ENCODE measurements at regions not wholly inside any gene's neighbourhood (a gene's known extent, or its start where the extent isn't known, plus 50 kb on each side); places are given as distances from the start of the nearest gene placed in this dataset.
"Not testable (repeated sequence)": the region's sequence is repeated elsewhere in the genome, so short reads cannot be mapped to it uniquely, and the experiment has no call there.

DNA sequence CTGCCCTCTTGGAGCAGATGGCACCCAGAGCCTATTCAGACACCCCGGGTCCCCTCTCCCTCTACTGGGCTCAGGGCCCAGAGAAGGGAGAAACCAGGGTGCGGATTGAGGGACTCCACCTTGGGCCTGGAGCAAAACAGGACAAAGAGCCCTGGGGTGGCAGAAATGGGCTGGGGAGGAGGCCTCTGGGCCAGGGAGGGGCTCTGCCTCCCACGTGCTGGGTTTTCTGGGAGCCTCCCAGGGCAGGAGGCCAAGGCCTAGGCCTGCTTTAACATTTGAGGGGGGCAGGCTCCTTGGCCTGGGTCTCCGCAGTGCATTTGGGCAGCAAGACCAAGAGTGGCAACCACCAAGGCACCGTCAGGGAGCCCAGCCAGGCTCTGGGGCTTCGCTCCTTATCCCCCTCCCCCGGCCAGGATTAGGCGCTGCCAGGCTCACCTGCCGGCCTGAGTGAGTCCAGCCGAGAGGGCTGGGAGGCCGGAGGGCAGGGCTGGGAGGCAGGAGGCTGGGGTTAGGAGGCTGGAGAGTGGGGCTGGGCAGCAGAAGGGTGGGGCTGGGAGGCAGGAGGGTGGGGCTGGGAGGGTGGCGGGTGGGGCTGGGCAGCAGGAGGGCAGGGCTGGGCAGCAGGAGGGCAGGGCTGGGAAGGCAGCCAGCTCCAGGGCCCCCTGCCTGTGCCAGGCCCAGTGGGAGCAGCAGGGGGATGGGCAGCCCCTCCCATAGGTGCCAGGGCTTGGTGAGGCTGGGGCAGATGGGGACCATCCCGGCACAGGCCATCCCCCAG lies 101.8 kb upstream of the EIF5 start:
- peak; percentile 38 for DNase-seq

DNA sequence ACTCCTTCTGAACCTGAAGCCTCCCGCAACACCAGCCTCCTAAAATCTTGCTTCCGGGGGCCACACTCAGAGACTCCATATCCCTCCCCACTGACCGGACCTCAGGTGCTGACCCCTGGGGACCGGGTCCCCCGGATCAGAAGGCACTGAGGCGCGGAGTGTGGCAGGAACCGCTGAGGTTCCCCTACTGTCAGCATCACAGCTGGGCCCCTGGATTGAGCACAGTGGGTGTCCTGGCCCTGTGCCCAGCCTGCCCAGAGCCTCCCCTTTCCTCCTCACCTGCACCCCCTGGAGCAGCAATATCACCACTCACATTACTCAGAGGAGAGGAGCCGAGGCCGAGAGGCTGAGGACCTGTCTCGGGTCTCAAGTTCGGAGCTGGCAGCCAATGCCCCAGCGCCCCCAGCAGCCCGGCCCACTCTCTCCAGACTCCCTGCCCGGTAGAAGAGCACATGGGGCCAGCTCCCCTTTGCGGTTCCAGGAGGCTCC lies 101.2 kb upstream of the EIF5 start:
- peak; percentile 44 for DNase-seq

DNA sequence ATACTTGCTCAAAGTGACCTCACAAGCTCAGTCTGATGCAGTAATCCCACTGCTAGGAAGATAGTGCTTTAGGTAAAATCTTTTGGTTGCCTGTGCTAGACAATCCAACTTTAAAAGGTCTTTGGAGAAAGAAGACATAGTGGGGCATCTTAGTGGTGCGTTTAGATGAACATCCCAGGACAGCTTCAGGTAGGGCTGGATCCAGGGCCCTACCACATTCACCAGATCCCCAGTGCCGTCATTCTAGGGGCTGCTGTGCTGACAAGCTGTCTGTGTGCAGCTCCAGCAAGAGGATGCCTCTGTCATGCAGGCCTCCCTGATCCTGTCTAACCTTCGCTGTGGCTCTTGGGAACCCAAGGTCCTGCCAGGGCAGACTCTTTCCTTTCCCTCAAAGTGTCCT lies 100.7 kb upstream of the EIF5 start:
- DNase-seq, result no peak

DNA sequence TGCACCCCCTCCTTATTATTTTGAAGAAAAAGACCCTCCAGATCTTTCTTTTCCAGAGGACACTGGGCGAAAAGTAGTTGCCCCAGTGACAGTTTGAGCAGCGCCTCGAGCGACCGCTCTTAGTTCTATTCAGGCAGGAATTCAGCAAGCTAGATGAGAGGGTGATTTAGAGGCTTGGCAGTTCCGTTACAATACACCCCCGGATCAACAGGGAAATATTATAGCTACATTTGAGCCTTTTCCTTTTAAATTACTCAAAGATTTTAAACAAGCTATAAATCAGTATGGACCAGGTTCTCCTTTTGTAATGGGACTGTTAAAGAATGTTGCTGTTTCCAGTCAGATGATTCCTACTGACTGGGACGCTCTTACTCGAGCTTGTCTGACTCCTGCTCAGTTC lies 99.2 kb upstream of the EIF5 start:
- not testable (repeated sequence) for DNase-seq

DNA sequence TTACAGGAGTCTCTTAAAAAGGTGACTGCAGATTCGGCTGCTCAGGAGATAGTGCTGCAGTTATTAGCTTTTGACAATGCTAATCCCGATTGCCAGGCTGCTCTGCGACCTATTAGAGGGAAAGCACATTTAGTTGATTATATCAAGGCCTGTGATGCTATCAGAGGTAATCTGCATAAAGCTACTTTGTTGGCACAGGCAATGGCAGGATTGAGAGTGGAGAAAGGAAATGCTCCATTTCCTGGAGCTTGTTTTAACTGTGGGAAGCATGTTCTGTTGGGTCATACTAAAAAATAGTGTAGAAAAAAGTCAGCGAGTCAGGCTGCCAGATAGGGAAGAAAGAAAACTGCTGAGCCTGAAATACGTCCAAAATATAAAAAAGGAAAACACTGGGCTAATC lies 98.5 kb upstream of the EIF5 start:
- DNase-seq, result not testable (repeated sequence)

DNA sequence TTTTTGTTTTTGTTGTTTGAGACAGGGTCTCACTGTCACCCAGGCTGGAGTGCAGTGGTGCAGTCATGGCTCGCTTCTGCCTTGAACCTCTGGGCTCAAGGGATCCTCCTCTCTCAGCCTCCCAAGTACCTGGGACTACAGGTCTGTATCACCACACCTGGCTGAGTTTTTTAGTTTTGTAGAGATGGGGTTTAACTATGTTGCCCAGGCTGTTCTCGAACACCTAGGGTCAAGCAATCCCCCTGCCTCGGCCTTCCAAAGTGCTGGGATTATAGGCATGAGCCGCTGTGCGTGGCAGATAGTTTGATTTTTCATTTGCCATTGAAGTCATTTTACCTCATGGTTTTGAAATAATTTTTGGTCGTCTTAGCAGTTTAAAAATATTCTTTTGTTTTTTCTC lies 94.3 kb upstream of the EIF5 start:
- DNase-seq, result no peak

DNA sequence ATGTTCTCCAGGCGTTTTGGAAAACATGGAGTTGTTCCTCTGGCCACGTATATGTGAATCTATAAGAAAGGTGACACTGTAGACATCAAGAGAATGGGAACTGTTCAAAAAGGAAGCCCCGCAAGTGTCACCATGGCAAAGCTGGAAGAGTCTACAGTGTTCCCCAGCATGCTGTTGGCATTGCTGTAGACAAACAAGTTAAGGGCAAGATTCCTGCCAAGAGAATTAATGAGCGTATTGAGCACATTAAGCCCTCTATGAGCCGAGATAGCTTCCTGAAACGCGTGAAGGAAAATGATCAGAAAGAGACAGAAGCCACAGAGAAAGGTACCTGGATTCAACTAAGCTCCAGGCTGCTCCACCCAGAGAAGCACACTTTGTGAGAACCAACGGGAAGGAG lies 92.5 kb upstream of the EIF5 start:
- DNase-seq, result no peak

DNA sequence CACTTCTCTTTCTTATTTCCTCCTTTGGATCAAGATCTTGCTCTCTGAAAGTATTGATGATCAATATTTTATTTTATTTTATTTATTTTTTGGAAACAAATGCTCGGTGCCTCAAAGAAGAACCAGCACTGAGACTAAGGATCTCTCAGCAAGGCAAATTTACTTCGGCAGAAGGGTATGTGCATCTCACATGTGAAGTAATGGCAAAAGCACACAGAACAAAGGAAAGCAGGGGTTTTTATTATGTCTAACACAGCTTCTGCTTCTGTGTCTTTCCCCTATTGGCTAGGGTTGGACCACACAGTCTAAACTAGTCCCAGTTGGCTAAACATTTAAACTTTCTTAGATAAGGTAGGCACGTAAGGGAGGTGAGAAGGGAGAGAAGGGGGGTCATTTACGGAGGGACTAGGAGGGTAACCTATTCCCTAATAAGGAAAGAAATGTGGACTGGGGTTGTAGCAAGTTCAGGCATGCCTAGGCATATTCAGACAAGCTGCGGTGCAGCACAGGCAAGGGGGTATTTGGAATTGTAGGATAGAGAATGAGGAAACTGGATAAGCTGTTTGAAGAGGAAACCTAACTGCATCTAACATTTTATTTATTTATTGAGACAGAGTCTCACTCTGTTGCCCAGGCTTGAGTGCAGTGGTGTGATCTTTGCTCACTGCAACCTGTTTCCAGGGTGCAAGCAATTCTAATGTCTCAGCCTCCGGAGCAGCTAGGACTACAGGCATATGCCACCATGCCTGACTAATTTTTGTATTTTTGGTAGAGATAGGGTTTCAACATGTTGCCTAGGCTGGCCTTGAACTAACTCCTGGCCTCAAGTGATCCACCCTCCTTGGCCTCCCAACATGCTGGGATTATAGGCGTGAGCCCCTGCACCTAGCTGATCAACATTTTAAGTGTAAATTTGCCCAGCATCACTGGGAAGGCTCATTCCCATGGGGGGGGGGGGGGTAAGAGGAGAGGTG lies 90.0 kb upstream of the EIF5 start:
- no peak for DNase-seq

DNA sequence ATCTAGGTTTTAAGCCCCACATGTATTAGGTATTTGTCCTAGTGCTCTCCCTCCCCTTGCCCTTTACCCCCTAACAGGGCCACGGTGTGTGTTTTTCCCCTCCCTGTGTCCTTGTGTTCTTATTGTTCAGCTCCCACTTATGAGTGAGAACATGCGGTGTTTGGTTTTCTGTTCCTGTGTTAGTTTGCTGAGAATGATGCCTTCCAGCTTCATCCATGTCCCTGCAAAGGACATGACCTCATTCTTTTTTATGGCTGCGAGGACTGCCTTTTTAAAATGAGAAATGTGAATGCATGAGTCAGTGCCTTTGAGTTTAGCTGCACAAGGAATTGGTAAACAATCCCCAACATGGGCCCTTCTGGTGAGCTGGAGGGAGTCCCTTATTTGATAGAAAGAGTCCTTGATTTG lies 88.4 kb upstream of the EIF5 start:
- not testable (repeated sequence) for DNase-seq

DNA sequence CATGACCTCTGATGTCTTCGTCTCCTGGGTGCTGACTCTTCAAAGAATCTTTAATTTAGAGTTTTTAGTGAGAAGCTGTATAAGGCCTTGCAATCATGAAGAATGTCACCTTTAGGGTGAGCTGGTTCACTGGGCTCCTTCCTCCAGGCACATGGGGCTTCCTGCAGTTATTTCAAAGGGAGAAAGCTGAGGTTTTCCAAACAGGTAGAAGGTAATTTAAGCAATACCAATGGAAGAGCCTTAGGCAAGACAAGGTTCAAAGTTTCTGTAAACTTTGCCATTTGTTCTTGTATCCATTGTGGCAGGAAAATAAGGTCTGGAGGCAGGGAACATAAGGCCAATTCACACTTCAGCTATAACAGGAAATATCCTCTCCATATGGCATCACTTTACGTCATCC lies 88.0 kb upstream of the EIF5 start:
- DNase-seq, result no peak

DNA sequence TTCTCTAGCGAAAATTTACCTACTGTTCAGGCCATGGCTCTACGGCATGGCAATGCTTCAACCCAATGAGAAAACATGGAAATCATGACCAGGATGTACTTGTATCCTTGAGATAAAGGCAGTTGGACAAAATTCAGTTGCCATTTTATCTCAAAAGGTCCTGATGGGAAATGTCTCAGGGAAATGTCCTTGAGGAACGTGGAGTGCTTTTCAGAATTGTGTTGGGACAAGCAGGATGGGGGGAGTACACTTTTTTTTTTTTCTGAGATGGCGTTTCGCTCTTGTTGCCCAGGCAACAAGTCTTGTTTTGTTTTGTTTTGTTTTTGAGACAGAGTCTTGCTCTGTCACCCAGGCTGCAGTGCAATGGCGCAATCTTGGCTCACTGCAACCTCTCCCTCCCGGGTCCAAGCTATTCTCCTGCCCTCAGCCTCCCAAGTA lies 86.8 kb upstream of the EIF5 start:
- DNase-seq, result no peak

DNA sequence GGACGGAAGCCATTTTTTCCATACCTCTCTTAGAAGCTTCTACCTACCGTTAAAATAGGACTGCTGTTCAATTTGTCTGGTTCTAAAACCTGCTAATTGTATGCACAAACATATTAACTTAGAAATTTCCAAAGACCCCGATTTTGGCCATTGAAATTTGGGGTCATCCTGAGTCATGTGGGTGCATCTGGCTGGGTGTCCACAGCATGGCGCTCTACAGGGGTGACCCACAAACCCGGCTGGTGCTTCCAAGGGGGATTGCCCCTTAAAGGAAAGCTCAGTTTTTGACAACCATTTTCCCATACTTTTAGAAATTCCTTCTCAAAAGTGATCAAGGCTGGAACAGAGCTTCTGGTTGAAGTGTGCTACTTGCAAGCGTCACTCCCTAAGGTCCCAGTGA lies 83.9 kb upstream of the EIF5 start:
- no peak for DNase-seq

DNA sequence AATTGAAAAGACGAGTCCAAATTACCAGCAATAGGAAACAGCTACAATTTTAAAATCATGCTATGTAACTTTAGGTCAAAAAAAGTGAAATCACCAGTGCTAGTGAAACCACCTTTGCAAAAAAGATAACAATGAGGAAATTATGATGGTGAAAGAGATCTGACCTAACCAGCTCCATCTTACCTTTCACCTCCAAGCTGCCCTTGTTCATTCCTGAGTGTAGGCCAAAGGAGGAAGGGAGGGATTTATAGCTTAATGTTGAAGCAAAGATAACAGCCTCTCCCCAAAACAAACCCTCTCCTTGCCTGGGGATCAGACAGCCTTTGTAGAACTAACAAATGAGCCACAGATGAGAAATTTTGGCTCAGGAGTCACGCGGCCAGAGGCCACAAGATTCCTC lies 83.2 kb upstream of the EIF5 start:
- no peak for DNase-seq

DNA sequence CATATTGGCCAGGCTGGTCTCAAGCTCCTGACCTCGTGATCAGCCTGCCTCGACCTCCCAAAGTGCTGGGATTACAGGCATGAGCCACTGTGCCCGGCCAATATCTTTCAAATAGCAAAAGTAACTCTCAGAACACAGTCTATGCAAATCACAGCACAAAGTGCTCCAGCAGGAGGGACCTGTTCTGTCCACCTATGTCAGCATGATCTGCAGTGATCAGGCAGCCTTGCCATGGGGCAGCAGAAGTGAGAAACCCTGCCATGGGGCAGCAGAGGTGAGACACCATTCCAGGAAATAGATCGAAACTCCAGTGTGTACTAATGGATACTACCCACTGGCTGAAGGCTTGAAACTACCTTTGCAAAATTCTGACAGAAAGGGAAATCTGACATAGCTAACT lies 78.5 kb upstream of the EIF5 start:
- DNase-seq, result no peak

DNA sequence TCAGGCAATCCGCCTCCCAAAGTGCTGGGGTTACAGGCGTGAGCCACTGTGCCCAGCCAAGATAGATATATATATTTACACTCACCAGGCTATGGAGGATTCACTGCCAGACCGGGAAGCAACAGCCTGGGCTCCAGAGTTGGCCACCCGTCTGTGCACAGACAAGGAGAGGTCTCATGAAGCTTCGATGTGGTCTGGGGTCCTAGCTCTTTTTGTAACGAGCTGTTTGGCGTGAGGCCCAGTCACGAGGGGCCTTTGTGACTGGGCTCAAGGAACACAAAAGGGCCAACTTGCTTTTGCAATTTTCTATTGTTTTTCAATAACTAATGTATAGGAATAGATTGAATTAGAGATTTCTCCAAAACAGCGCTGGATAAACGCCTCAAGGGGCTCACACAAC lies 77.6 kb upstream of the EIF5 start:
- DNase-seq, result no peak

DNA sequence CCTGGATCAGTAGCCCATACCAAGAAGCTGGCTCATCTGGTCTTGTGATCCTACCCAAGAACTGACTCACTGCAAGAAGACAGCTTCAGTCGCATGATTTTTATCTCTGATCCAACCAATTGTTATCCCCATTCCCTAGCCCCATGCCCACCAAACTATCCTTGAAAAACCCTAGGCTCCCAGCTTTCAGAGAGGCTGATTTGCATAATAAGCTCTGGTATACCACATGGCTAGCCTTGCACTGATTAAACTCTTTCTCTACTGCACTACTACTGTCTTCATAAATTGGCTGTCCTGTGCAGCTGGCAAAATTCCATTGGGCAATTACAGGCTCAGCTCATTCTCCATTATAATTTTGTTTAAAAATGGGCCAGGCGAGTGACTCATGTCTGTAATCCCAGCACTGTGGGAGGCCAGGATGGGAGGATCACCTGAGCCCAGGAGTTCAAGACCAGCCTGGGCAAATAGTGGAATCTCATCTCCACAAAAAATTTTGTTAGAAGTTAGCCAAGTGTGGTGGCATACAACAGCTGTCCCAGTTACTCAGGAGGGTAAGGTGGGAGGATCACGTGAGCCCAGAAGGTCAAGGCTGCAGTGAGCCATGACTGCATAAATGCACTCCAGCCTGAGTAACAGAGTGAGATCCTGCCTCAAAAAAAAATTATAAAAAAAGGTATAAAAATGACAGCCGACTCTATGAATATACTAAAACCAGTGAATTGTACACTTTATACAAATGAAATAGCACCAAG lies 76.7 kb upstream of the EIF5 start:
- no peak for DNase-seq

DNA sequence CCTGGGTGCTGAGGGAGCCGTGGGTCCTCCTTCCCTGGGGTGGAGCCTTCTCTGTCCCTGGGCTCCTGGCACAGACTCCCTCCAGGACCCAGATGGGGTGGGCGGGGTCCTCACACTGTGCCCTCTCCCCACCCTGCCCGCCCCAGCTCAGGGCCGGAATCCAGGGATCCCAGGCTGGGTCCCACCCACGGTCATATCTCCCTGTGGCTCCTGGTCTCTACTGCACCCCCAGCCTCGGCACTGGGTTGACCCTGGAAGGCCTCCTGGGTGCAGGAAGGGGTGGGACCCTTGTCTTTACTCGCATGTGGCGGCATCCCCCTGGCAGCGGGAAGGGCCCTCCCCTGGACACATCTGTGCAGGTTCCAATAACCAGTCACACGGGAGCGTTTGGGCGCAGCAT lies 75.8 kb upstream of the EIF5 start:
- DNase-seq, result no peak

DNA sequence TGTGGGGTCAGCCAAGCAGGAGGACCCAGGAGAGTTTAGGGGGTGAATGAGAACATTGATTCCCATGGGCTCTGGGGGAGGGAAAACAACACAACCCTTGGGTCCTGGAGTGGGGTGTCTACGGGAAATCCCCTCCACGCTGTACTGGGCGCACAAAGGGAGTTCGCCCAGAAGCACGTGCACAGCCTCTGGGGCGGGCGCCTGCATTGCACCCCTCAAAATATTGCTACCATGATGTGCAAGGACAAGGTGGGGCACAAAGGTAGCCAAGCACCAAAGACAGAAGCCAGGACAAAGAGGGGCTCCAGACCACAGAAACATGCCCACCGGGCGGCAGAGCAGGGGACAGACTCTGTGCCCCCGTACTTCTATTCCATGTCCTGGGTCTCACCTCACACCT lies 74.9 kb upstream of the EIF5 start:
- DNase-seq, result no peak

DNA sequence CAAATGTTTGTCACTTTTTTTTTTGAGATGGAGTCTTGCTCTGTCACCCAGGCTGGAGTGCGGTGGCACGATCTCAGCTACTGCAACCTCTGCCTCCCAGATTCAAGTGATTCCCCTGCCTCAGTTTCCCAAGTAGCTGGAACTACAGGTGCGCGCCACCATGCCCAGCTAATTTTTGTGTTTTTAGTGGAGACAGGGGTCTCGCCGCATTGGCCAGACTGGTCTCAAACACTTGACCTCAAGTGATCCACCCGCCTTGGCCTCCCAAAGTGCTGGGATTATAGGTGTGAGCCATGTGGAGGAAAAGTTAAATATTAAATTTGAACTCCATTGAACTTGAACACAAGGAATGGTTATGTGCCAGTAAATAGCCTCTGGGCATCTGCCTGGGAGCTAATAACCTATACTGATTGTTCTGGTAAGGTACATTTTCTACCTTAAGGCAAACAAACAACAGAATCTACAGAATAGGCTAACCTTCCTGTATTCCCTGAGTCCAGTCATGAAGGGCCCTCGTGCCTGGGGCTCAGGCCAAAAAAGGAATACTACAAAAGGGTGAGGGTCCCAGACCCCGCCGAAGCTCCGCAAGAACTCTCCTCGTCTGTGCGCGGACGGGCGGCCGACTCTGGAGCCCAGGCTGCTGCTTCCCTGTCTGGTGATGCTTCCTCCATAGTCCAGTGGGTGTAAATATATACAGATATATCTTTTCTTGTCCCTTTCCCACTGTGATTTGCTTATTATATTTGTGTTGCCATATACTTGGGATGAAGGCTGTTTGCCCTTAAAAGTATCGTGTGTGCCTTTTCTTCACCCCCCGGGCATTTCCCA lies 74.0 kb upstream of the EIF5 start:
- no peak for DNase-seq

DNA sequence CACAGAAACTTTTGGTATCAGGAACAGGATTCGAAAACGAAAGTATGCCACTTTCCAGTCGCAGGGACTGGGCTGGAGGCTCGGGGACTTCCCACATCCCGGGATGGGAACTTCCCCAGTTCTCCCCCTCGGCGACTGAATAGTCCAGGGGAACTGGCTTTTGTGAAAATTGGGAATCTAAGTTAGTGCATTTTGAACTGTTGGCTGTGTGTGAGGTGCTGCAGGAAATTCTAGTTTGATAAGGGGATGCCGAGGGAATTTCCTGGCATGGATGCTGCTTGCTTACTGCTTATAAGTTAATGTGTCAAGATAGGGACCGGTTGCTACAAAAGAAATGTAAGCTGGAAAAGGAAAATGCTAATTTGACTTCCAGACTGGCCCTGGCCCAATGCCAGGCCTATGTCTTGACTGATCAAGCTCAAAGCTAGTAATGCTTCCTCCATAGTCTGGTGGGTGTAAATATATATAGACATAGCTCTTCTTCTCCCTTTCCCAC lies 73.4 kb upstream of the EIF5 start:
- peak; percentile 33 for DNase-seq

DNA sequence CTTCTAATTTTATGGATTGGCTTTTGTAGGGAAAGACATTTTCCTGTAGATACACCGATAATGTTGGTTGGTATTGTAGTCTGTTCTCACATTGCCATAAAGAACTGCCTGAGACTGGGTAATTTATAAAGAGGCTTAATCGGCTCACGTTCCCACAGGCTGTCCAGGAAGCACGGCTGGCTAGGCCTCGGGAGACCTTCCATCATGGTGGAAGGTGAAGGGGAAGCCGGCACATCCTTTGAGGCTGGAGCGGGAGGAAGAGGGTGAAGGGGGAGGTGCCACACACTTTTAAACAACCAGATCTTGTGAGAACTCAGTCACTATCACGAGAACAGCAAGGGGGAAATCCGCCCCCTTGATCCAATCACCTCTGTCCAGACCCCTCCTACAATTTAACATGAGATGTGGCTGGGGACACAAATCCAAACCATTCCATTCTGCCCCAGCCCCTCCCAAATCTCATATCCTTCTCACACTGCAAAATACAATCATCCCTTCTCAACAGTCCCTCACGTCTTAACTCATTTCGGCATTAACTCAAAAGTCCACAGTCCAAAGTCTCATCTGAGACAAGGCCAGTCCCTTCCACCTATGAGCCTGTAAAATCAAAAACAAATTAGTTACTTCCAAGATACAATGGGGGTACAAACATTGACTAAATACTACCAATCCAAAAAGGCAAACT lies 66.7 kb upstream of the EIF5 start:
- DNase-seq, result no peak
